OCI-LY7 (cell line): ENCODE measurements at regions not wholly inside any gene's neighbourhood (a gene's known extent, or its start where the extent isn't known, plus 50 kb on each side); places are given as distances from the start of the nearest gene placed in this dataset.

Source experiments
- BruUV-seq: library from RNA; stranded (reverse); fragments of 400-500 nt; replicated peaks from 2 replicates; lab custom pipeline; 2021; lab: Mats Ljungman, UMichigan
- CTCF ChIA-PET: fragments of 300-600 bp; sonication (Branson Sonifier 250); formaldehyde crosslinking; loops from one replicate; lab custom pipeline; 2022; ENCODE audit warnings: antibody characterized with exemption; ENCODE audit not compliant: unreplicated experiment; lab: Charles Lee
- POLR2A ChIA-PET: fragments of 300-600 bp; sonication (Branson Sonifier 250); formaldehyde crosslinking; loops from one replicate; lab custom pipeline; 2022; ENCODE audit warnings: antibody characterized with exemption; lab: Charles Lee
- DNase-seq: peaks from one replicate; pipeline ENCODE4 v3.0.0-alpha.2; 2015; ENCODE audit warnings: low spot score
- H2AFZ ChIP-seq: fragments of 200-600 bp; sonication (generic), shearing (Covaris generic); 2 replicates; pipeline ENCODE4 v1.6.1; 2014; ENCODE audit warnings: mild to moderate bottlenecking, antibody characterized with exemption, low read length, moderate library complexity
- H3K27ac ChIP-seq: fragments of 200-600 bp; sonication (generic); 2 replicates; pipeline ENCODE4 v1.5.1; 2014; ENCODE audit warnings: mixed run types, low read depth, mild to moderate bottlenecking, moderate library complexity, low read length, inconsistent platforms; ENCODE audit not compliant: poor library complexity, severe bottlenecking
- H3K36me3 ChIP-seq: fragments of 200-600 bp; sonication (generic); 2 replicates; pipeline ENCODE4 v1.6.1; 2014; ENCODE audit warnings: mild to moderate bottlenecking, antibody characterized with exemption, low read length, moderate library complexity, mixed read lengths; ENCODE audit not compliant: insufficient read depth
- H3K4me1 ChIP-seq: fragments of 200-600 bp; sonication (generic); 2 replicates; pipeline ENCODE4 v1.5.1; 2014; ENCODE audit warnings: mild to moderate bottlenecking, low read length; ENCODE audit not compliant: insufficient read depth, poor library complexity, severe bottlenecking
- H3K4me2 ChIP-seq: fragments of 200-600 bp; sonication (generic); 2 replicates; pipeline ENCODE4 v1.6.1; 2014; ENCODE audit warnings: mild to moderate bottlenecking, low read length
- H3K4me3 ChIP-seq: fragments of 200-600 bp; sonication (generic); 2 replicates; pipeline ENCODE4 v1.5.1; 2014; ENCODE audit warnings: mild to moderate bottlenecking, low read depth, low read length; ENCODE audit not compliant: poor library complexity, severe bottlenecking
- H3K79me2 ChIP-seq: fragments of 200-600 bp; sonication (generic); 2 replicates; pipeline ENCODE4 v1.6.1; 2016; ENCODE audit warnings: low read depth, mild to moderate bottlenecking, low read length, moderate library complexity, mixed read lengths; ENCODE audit not compliant: insufficient read depth
- H3K9me2 ChIP-seq: fragments of 200-600 bp; sonication (generic); 2 replicates; pipeline ENCODE4 v1.6.1; 2016; ENCODE audit warnings: mild to moderate bottlenecking, low read length, mixed read lengths; ENCODE audit not compliant: insufficient read depth
- H3K9me3 ChIP-seq: fragments of 200-600 bp; sonication (generic); 2 replicates; pipeline ENCODE4 v1.6.1; 2014; ENCODE audit warnings: mild to moderate bottlenecking, mixed run types, low read length, mixed read lengths
- H4K20me1 ChIP-seq: fragments of 200-600 bp; sonication (generic); 2 replicates; pipeline ENCODE4 v1.6.1; 2014; ENCODE audit warnings: mild to moderate bottlenecking, antibody characterized with exemption, low read length, moderate library complexity, mixed read lengths; ENCODE audit not compliant: insufficient read depth
- CTCF ChIP-seq: fragments of 200-600 bp; sonication (generic); conservative IDR thresholded peaks from 2 replicates; pipeline ENCODE4 v1.5.1; 2014; ENCODE audit warnings: mild to moderate bottlenecking, antibody characterized with exemption, low read length, moderate library complexity, mixed read lengths
- EZH2phosphoT487 ChIP-seq: fragments of 200-600 bp; sonication (generic); IDR thresholded peaks from 2 replicates; pipeline ENCODE4 v1.6.1; 2018; ENCODE audit warnings: low read depth, borderline replicate concordance, mild to moderate bottlenecking, mixed run types, antibody characterized with exemption, low read length, moderate library complexity, mixed read lengths
- intact Hi-C: fragments of 100-400 bp; cut with micrococcal nuclease; formaldehyde crosslinking; loops from one replicate; pipeline ENCODE4 v1.10.0; 2022; ENCODE audit not compliant: unreplicated experiment

GRCh38 chr4:135194477-135194876 lies 992.9 kb upstream of the PABPC4L start:
- Histone ChIP-seq H3K4me3 (no peak overlapping the region), H4K20me1 (no peaks in the 10 kb centered on the region), H2AFZ (no peak overlapping the region), H3K4me2 (no peak overlapping the region), H3K9me3 (no peaks in the 10 kb centered on the region), H3K79me2 (no peaks in the 10 kb centered on the region), H3K4me1 (no peaks in the 10 kb centered on the region), H3K27ac (no peak overlapping the region), H3K9me2 (no peaks in the 10 kb centered on the region), H3K36me3 (no peaks in the 10 kb centered on the region)
- intact Hi-C loops: no loop called here
- POLR2A ChIA-PET: no interaction called here
- TF ChIP-seq EZH2phosphoT487: no peak
- CTCF ChIA-PET: no interaction called here
- BruUV-seq: no TSS peak
- no peak for DNase-seq

GRCh38 chr4:135192751-135193535 lies 991.4 kb upstream of the PABPC4L start:
- ChIA-PET CTCF (no interaction called here), POLR2A (no interaction called here)
- Histone ChIP-seq H4K20me1 (no peaks in the 10 kb centered on the region), H3K9me3 (no peaks in the 10 kb centered on the region), H3K36me3 (no peaks in the 10 kb centered on the region), H3K9me2 (no peaks in the 10 kb centered on the region), H3K4me1 (no peaks in the 10 kb centered on the region), H2AFZ (no peak overlapping the region), H3K4me3 (no peak overlapping the region), H3K79me2 (no peaks in the 10 kb centered on the region), H3K4me2 (no peak overlapping the region), H3K27ac (no peak overlapping the region)
- no peak for TF ChIP-seq EZH2phosphoT487
- no peak for TF ChIP-seq CTCF
- no peak for DNase-seq
- intact Hi-C loops: no loop called here
- BruUV-seq: no TSS peak

GRCh38 chr4:135191596-135191995 lies 990.0 kb upstream of the PABPC4L start:
- ChIA-PET POLR2A (no interaction called here), CTCF (no interaction called here)
- Histone ChIP-seq H3K36me3 (no peaks in the 10 kb centered on the region), H3K27ac (no peak overlapping the region), H3K4me3 (no peak overlapping the region), H2AFZ (no peak overlapping the region), H3K9me2 (no peaks in the 10 kb centered on the region), H4K20me1 (no peaks in the 10 kb centered on the region), H3K9me3 (no peaks in the 10 kb centered on the region), H3K79me2 (no peaks in the 10 kb centered on the region), H3K4me2 (no peak overlapping the region), H3K4me1 (no peaks in the 10 kb centered on the region)
- intact Hi-C loops: no loop called here
- no peak for DNase-seq
- BruUV-seq: no TSS peak
- no peak for TF ChIP-seq EZH2phosphoT487
- no peak for TF ChIP-seq CTCF
